ENCODE measurements at regions not wholly inside any gene's neighbourhood (a gene's known extent, or its start where the extent isn't known, plus 50 kb on each side); places are given as distances from the start of the nearest gene placed in this dataset.
"Not testable (repeated sequence)": the region's sequence is repeated elsewhere in the genome, so short reads cannot be mapped to it uniquely, and the experiment has no call there.

GRCh38 chr4:151597691-151598090, 163.1 kb downstream of the GATB start:
- not testable (repeated sequence) for TF ChIP-seq POLR2AphosphoS5, CTCF (IDR thresholded peaks at IDR 0.05)

Measured in esophagus muscularis mucosa (tissue), 3 donors.